ENCODE measurements at regions not wholly inside any gene's neighbourhood (a gene's known extent, or its start where the extent isn't known, plus 50 kb on each side); places are given as distances from the start of the nearest gene placed in this dataset.

GRCh38 chr3:159922193-159922840, 66.3 kb upstream of the IL12A start:
- no peak for DNase-seq

GRCh38 chr3:159922861-159923312, 65.7 kb upstream of the IL12A start:
- DNase-seq, result no peak

GRCh38 chr3:159923336-159923735, 65.3 kb upstream of the IL12A start:
- no peak for DNase-seq

- no peak for DNase-seq
Observed at GRCh38 chr3:159923956-159924355, 64.7 kb upstream of the IL12A start.

GRCh38 chr3:159924411-159924810, 64.2 kb upstream of the IL12A start:
- no peak for DNase-seq

GRCh38 chr3:159925248-159925647, 63.4 kb upstream of the IL12A start:
- no peak for DNase-seq

GRCh38 chr3:159926573-159926972, 62.1 kb upstream of the IL12A start:
- no peak for DNase-seq

- DNase-seq, result no peak
Observed at GRCh38 chr3:159928071-159928491, 60.6 kb upstream of the IL12A start.

- DNase-seq, result no peak
Observed at GRCh38 chr3:159928666-159929065, 60.0 kb upstream of the IL12A start.

- no peak for DNase-seq
Observed at GRCh38 chr3:159929171-159930141, 59.2 kb upstream of the IL12A start.

GRCh38 chr3:159934216-159934615, 54.4 kb upstream of the IL12A start:
- no peak for DNase-seq

- no peak for DNase-seq
Observed at GRCh38 chr3:159936541-159936940, 52.1 kb upstream of the IL12A start.

GRCh38 chr3:159937561-159938166, 51.0 kb upstream of the IL12A start:
- DNase-seq, result no peak

GRCh38 chr3:159938714-159939113, 49.9 kb upstream of the IL12A start:
- no peak for DNase-seq
